WTC11 (cell line): ENCODE measurements at regions not wholly inside any gene's neighbourhood (a gene's known extent, or its start where the extent isn't known, plus 50 kb on each side); places are given as distances from the start of the nearest gene placed in this dataset.

ENCODE experiments used
- ATAC-seq: fragments of 200-7000 bp; cut with Tn5 transposase; 2 replicates; pipeline ENCODE4 v1.10.0; 2021; ENCODE audit warnings: mild to moderate bottlenecking, moderate library complexity
- CTCF ChIA-PET: fragments of 300-600 bp; sonication (Branson Sonifier 250); formaldehyde crosslinking; loops from one replicate; lab custom pipeline; 2021; ENCODE audit warnings: antibody characterized with exemption; lab: Charles Lee
- POLR2A ChIA-PET: fragments of 350-600 bp; sonication (Branson Sonifier 250); formaldehyde crosslinking; loops from one replicate; lab custom pipeline; 2021; ENCODE audit warnings: antibody characterized with exemption; lab: Charles Lee
- DNase-seq: peaks from one replicate; pipeline ENCODE4 v3.0.0; 2021; ENCODE audit warnings: low spot score
- H3K27ac Mint-ChIP-seq: 2 replicates; pipeline ENCODE4 v1.8.0; 2021; ENCODE audit warnings: mixed read lengths
- H3K27me3 Mint-ChIP-seq: 2 replicates; pipeline ENCODE4 v1.8.0; 2021; ENCODE audit warnings: low read depth, mild to moderate bottlenecking, moderate library complexity, mixed read lengths
- H3K36me3 Mint-ChIP-seq: 2 replicates; pipeline ENCODE4 v1.8.0; 2021; ENCODE audit warnings: mixed read lengths
- H3K4me1 Mint-ChIP-seq: 2 replicates; pipeline ENCODE4 v1.8.0; 2022; ENCODE audit warnings: mixed read lengths
- H3K4me3 Mint-ChIP-seq: 2 replicates; pipeline ENCODE4 v1.8.0; 2021; ENCODE audit warnings: mild to moderate bottlenecking, moderate library complexity, mixed read lengths
- H3K9me3 Mint-ChIP-seq: 2 replicates; pipeline ENCODE4 v1.8.0; 2021; ENCODE audit warnings: mixed read lengths
- ELF4 ChIP-seq: sonication (generic); formaldehyde crosslinking; IDR thresholded peaks from 2 replicates; pipeline ENCODE4 v1.8.1; 2022; ENCODE audit warnings: low read depth, mild to moderate bottlenecking, moderate library complexity, missing genetic modification reagents
- ETV6 ChIP-seq: sonication (generic); formaldehyde crosslinking; IDR thresholded peaks from 2 replicates; pipeline ENCODE4 v1.8.1; 2022; ENCODE audit warnings: mild to moderate bottlenecking, missing genetic modification reagents
- GTF2I ChIP-seq: fragments of 250-450 bp; sonication (Bioruptor Pico); conservative IDR thresholded peaks from 2 replicates; pipeline ENCODE4 v1.4.0; 2021; ENCODE audit warnings: mild to moderate bottlenecking
- NFYB ChIP-seq: sonication (generic); formaldehyde crosslinking; conservative IDR thresholded peaks from 2 replicates; pipeline ENCODE4 v1.8.0; 2022; ENCODE audit warnings: low read depth, missing genetic modification reagents
- NR3C1 ChIP-seq: sonication (generic); formaldehyde crosslinking; conservative IDR thresholded peaks from 2 replicates; pipeline ENCODE4 v1.8.1; 2023; ENCODE audit warnings: low read depth, mild to moderate bottlenecking, missing genetic modification reagents
- SMAD4 ChIP-seq: sonication (generic); formaldehyde crosslinking; IDR thresholded peaks from 2 replicates; pipeline ENCODE4 v1.8.0; 2022; ENCODE audit warnings: mild to moderate bottlenecking, missing genetic modification reagents
- SP1 ChIP-seq: sonication (generic); formaldehyde crosslinking; conservative IDR thresholded peaks from 2 replicates; pipeline ENCODE4 v1.8.1; 2022; ENCODE audit warnings: missing genetic modification reagents
- TCF7 ChIP-seq: sonication (generic); formaldehyde crosslinking; IDR thresholded peaks from 2 replicates; pipeline ENCODE4 v1.8.0; 2022; ENCODE audit warnings: mild to moderate bottlenecking, low read depth, missing genetic modification reagents, moderate library complexity
- TEAD1 ChIP-seq: sonication (generic); formaldehyde crosslinking; IDR thresholded peaks from 2 replicates; pipeline ENCODE4 v1.8.0; 2022; ENCODE audit warnings: mild to moderate bottlenecking, missing genetic modification reagents
- ZNF232 ChIP-seq: sonication (generic); formaldehyde crosslinking; IDR thresholded peaks from 2 replicates; pipeline ENCODE4 v1.8.0; 2022; ENCODE audit warnings: mild to moderate bottlenecking, missing genetic modification reagents
- ZNF263 ChIP-seq: sonication (generic); formaldehyde crosslinking; IDR thresholded peaks from 2 replicates; pipeline ENCODE4 v1.8.1; 2022; ENCODE audit warnings: low read depth, mild to moderate bottlenecking, moderate library complexity, missing genetic modification reagents
- ZNF423 ChIP-seq: fragments of 250-450 bp; sonication (Bioruptor Pico); IDR thresholded peaks from 2 replicates; pipeline ENCODE4 v2.1.2; 2022; ENCODE audit warnings: mild to moderate bottlenecking, moderate library complexity
- TF ChIP-seq, protein P1 (sequence below): sonication (generic); formaldehyde crosslinking; IDR thresholded peaks from 2 replicates; pipeline ENCODE4 v1.8.0; 2022; ENCODE audit warnings: mild to moderate bottlenecking, missing genetic modification reagents
- TF ChIP-seq, protein P2 (sequence below): sonication (generic); formaldehyde crosslinking; IDR thresholded peaks from 2 replicates; pipeline ENCODE4 v1.8.1; 2023; ENCODE audit warnings: mild to moderate bottlenecking, missing genetic modification reagents, borderline replicate concordance
- TF ChIP-seq, protein P3 (sequence below): fragments of 250-450 bp; sonication (Bioruptor Pico); conservative IDR thresholded peaks from 2 replicates; pipeline ENCODE4 v1.9.0; 2021; ENCODE audit warnings: mild to moderate bottlenecking
- TF ChIP-seq, protein P4 (sequence below): sonication (generic); formaldehyde crosslinking; IDR thresholded peaks from 2 replicates; pipeline ENCODE4 v1.8.1; 2022; ENCODE audit warnings: mild to moderate bottlenecking, missing genetic modification reagents, moderate library complexity, borderline replicate concordance
- TF ChIP-seq, protein P5 (sequence below): sonication (generic); formaldehyde crosslinking; IDR thresholded peaks from 2 replicates; pipeline ENCODE4 v1.8.1; 2022; ENCODE audit warnings: mild to moderate bottlenecking, moderate library complexity, missing genetic modification reagents
- TF ChIP-seq, protein P6 (sequence below): sonication (generic); formaldehyde crosslinking; conservative IDR thresholded peaks from 2 replicates; pipeline ENCODE4 v1.8.1; 2023; ENCODE audit warnings: mild to moderate bottlenecking, low read depth, missing genetic modification reagents, moderate library complexity
- TF ChIP-seq, protein P7 (sequence below): sonication (generic); formaldehyde crosslinking; IDR thresholded peaks from 2 replicates; pipeline ENCODE4 v1.8.0; 2022; ENCODE audit warnings: mild to moderate bottlenecking, missing genetic modification reagents
- TF ChIP-seq, protein P8 (sequence below): sonication (generic); formaldehyde crosslinking; IDR thresholded peaks from 2 replicates; pipeline ENCODE4 v1.8.1; 2023; ENCODE audit warnings: mild to moderate bottlenecking, missing genetic modification reagents, moderate library complexity

DNA sequence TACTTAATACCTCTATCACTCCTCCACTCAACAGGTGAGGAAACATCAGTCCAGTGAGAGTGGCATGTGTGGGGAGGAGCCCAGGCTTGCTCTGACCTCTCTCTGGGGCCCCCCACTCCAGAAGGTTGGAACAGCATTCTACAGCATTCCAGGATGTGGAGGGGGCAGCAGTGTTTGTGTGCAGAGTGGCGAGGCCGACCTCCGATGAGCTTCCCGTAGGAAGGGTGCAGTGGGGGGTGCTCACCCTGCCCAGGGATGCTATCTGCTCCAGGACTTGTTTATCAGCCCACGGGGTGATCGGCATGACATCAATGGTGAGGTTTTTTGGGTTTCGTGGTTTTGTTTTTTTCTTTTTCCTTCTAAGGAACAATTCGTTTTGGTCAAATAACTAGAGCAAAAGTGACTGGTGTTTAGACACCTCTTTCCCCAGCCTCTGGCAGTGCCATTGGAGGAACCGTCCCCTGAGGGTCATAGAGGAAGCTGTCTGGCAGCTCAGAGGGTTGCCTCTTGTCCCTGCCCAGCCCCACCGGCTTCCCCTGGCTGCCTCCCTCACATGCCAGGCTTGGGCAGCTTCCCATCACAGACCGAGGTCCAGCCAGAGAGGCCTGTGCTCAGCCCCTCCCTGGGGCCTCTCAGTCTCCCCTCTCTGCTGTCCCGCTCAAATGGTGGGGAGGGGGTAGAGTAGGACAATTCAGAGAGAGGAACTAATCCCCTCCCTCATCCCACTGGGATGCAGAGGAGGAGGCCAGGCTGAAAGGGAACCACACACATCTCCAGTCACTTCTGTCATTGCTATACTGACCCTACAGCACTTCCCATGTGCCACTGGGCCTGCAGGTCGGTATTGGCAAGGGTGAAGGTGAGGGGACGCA, 96.5 kb downstream of the ZFP36L2 start:
- DNase-seq = no peak
- TF ChIP-seq TEAD1 (CRISPR knock-in tag) (no peak), NR3C1 (no peak), NFYB (CRISPR knock-in tag) (no peak), ZNF232 (CRISPR knock-in tag) (no peak), ELF4 (CRISPR knock-in tag) (no peak), SMAD4 (CRISPR knock-in tag) (no peak), TCF7 (CRISPR knock-in tag) (no peak)
- TF ChIP-seq, protein P1, sequence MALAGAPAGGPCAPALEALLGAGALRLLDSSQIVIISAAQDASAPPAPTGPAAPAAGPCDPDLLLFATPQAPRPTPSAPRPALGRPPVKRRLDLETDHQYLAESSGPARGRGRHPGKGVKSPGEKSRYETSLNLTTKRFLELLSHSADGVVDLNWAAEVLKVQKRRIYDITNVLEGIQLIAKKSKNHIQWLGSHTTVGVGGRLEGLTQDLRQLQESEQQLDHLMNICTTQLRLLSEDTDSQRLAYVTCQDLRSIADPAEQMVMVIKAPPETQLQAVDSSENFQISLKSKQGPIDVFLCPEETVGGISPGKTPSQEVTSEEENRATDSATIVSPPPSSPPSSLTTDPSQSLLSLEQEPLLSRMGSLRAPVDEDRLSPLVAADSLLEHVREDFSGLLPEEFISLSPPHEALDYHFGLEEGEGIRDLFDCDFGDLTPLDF = no peak
- TF ChIP-seq, protein P2, sequence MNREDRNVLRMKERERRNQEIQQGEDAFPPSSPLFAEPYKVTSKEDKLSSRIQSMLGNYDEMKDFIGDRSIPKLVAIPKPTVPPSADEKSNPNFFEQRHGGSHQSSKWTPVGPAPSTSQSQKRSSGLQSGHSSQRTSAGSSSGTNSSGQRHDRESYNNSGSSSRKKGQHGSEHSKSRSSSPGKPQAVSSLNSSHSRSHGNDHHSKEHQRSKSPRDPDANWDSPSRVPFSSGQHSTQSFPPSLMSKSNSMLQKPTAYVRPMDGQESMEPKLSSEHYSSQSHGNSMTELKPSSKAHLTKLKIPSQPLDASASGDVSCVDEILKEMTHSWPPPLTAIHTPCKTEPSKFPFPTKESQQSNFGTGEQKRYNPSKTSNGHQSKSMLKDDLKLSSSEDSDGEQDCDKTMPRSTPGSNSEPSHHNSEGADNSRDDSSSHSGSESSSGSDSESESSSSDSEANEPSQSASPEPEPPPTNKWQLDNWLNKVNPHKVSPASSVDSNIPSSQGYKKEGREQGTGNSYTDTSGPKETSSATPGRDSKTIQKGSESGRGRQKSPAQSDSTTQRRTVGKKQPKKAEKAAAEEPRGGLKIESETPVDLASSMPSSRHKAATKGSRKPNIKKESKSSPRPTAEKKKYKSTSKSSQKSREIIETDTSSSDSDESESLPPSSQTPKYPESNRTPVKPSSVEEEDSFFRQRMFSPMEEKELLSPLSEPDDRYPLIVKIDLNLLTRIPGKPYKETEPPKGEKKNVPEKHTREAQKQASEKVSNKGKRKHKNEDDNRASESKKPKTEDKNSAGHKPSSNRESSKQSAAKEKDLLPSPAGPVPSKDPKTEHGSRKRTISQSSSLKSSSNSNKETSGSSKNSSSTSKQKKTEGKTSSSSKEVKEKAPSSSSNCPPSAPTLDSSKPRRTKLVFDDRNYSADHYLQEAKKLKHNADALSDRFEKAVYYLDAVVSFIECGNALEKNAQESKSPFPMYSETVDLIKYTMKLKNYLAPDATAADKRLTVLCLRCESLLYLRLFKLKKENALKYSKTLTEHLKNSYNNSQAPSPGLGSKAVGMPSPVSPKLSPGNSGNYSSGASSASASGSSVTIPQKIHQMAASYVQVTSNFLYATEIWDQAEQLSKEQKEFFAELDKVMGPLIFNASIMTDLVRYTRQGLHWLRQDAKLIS (CRISPR knock-in tag) = no peak
- TF ChIP-seq, all 79 proteins: peak for 0
- CTCF ChIA-PET = interaction anchor here (0.9 to 3.1 kb wide), 5 partner anchors 10 to 98 kb away, joined by 3 to 13 read pairs (median 3); partner anchors contain the start of gene ZFP36L2
- no peaks in the 10 kb centered on the region for H3K36me3 Mint-ChIP-seq
- H3K4me3 Mint-ChIP-seq = no peak overlapping the region
- POLR2A ChIA-PET = no interaction called here
- no peaks in the 10 kb centered on the region; the same call in 1 of the 2 replicates for H3K27me3 Mint-ChIP-seq
- peaks cover 26% of the 10 kb centered on the region for H3K4me1 Mint-ChIP-seq
- H3K27ac Mint-ChIP-seq = peak overlapping the region; percentile 49; the same call in 1 of the 2 replicates
- no peaks in the 10 kb centered on the region for H3K9me3 Mint-ChIP-seq
- no peak for ATAC-seq

DNA sequence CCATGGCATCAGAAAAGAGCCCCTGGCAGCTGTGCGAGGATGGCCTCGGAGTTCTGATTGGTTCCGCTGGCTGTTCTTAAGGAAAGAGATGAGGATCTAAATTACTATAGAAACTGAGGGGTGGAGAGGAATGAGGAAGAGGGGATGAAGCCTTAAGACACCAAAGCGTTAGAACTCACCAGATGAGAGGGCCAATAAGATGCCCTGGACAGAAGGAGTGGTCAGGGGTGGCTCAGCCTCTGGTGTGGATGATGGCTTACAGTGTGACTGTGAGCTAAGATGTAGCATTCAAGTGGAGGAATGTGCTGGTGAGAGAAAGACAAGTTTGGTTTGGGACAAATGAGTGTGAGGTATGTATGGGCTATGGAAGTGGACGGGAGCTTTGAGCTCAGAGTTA, 97.8 kb downstream of the ZFP36L2 start:
- DNase-seq = no peak
- POLR2A ChIA-PET = no interaction called here
- H3K36me3 Mint-ChIP-seq = no peaks in the 10 kb centered on the region
- no peak overlapping the region for H3K4me3 Mint-ChIP-seq
- H3K4me1 Mint-ChIP-seq = peaks cover 20% of the 10 kb centered on the region
- no peak overlapping the region for H3K27ac Mint-ChIP-seq
- ATAC-seq = no peak
- CTCF ChIA-PET = interaction anchor here (0.8 to 3.1 kb wide), 6 partner anchors 11 to 105 kb away, joined by 3 to 13 read pairs (median 4); partner anchors contain the start of gene ZFP36L2
- no peaks in the 10 kb centered on the region; the same call in 1 of the 2 replicates for H3K27me3 Mint-ChIP-seq
- H3K9me3 Mint-ChIP-seq = no peaks in the 10 kb centered on the region
- TF ChIP-seq GTF2I (CRISPR knock-in tag) = no peak
- no peak for TF ChIP-seq SP1
- TF ChIP-seq, protein P3, sequence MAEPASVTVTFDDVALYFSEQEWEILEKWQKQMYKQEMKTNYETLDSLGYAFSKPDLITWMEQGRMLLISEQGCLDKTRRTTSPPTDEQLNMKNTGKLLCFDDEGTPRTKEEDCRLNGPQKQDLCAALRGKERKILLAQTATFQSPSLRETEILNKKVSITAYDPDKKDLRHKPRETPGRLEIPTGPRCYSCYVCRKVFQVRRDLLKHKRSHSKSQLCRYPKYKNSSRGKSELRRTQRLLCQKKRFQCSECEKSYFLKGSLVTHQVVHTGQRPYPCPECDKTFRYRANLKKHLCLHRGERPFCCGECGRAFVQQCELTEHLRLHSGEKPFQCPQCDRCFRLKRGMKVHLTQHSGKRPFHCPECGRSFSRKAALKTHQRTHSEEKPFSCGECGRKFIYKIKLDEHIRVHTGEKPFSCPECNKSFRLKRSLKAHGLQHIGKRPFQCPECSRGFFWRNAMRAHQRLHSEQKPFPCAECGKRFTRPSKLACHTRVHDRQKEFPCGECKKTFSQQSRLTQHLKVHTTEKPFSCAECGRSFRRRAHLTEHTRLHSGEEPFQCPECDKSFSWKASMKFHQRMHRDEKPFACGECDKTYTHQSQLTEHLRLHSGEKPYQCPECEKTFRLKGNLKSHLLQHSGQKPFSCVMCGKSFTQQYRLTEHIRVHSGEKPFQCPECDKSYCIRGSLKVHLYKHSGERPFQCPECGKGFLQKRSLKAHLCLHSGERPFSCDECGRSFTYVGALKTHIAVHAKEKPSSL = no peak
- TF ChIP-seq, protein P4, sequence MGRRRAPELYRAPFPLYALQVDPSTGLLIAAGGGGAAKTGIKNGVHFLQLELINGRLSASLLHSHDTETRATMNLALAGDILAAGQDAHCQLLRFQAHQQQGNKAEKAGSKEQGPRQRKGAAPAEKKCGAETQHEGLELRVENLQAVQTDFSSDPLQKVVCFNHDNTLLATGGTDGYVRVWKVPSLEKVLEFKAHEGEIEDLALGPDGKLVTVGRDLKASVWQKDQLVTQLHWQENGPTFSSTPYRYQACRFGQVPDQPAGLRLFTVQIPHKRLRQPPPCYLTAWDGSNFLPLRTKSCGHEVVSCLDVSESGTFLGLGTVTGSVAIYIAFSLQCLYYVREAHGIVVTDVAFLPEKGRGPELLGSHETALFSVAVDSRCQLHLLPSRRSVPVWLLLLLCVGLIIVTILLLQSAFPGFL (CRISPR knock-in tag) = no peak
- TF ChIP-seq, protein P5, sequence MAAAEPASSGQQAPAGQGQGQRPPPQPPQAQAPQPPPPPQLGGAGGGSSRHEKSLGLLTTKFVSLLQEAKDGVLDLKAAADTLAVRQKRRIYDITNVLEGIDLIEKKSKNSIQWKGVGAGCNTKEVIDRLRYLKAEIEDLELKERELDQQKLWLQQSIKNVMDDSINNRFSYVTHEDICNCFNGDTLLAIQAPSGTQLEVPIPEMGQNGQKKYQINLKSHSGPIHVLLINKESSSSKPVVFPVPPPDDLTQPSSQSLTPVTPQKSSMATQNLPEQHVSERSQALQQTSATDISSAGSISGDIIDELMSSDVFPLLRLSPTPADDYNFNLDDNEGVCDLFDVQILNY (CRISPR knock-in tag) = no peak
- TF ChIP-seq ZNF263 = no peak
- TF ChIP-seq, protein P6, sequence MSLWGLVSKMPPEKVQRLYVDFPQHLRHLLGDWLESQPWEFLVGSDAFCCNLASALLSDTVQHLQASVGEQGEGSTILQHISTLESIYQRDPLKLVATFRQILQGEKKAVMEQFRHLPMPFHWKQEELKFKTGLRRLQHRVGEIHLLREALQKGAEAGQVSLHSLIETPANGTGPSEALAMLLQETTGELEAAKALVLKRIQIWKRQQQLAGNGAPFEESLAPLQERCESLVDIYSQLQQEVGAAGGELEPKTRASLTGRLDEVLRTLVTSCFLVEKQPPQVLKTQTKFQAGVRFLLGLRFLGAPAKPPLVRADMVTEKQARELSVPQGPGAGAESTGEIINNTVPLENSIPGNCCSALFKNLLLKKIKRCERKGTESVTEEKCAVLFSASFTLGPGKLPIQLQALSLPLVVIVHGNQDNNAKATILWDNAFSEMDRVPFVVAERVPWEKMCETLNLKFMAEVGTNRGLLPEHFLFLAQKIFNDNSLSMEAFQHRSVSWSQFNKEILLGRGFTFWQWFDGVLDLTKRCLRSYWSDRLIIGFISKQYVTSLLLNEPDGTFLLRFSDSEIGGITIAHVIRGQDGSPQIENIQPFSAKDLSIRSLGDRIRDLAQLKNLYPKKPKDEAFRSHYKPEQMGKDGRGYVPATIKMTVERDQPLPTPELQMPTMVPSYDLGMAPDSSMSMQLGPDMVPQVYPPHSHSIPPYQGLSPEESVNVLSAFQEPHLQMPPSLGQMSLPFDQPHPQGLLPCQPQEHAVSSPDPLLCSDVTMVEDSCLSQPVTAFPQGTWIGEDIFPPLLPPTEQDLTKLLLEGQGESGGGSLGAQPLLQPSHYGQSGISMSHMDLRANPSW (CRISPR knock-in tag) = no peak
- TF ChIP-seq, protein P7, sequence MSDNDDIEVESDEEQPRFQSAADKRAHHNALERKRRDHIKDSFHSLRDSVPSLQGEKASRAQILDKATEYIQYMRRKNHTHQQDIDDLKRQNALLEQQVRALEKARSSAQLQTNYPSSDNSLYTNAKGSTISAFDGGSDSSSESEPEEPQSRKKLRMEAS (CRISPR knock-in tag) = no peak
- TF ChIP-seq ETV6 = no peak
- TF ChIP-seq, protein P8, sequence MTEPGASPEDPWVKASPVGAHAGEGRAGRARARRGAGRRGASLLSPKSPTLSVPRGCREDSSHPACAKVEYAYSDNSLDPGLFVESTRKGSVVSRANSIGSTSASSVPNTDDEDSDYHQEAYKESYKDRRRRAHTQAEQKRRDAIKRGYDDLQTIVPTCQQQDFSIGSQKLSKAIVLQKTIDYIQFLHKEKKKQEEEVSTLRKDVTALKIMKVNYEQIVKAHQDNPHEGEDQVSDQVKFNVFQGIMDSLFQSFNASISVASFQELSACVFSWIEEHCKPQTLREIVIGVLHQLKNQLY = no peak
- TF ChIP-seq ZNF423 (CRISPR knock-in tag) = no peak
